GM18499 (cell line): ENCODE measurements at regions not wholly inside any gene's neighbourhood (a gene's known extent, or its start where the extent isn't known, plus 50 kb on each side); places are given as distances from the start of the nearest gene placed in this dataset.

Experiments used
- ATAC-seq: cut with Tn5 transposase; IDR thresholded peaks from one replicate; pipeline ENCODE4 v1.9.1; 2021; ENCODE audit warnings: moderate number of reproducible peaks; ENCODE audit not compliant: insufficient read depth, unreplicated experiment

DNA sequence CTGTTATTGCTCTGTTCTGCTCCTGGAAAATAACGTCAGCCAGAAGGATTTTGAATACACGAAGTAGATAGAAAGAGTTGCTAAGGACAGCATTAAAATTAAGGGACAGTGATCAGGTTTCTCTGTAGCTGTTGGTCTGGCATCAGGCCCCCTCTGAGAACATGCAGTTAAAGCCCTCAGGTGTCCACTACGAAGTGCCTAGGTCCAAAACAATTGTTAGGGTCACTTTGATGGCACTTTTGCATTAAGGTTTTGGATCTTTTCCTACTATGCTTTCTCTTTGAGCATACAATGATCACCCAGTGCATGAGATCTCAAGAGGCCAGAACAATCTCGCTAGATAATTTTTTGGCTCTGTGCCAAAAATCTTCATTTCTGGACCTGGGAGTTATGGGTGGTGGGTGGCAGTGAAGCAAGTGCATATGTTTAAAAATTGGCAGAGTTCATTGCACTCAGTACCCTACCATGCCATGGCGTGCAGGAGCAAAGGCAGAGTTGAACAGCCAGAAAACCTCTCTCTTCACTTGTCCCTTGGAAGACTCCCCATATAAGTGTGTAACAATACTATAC lies 797.6 kb downstream of the ROBO2 start:
- no peak for ATAC-seq

- no peak for ATAC-seq
Observed at GRCh38 chr3:77859156-77859555, 819.3 kb downstream of the ROBO2 start.

- ATAC-seq: no peak
Observed at GRCh38 chr3:77868725-77869124, 828.8 kb downstream of the ROBO2 start.

- no peak for ATAC-seq
Observed at GRCh38 chr3:77869423-77869822, 829.5 kb downstream of the ROBO2 start.

GRCh38 chr3:77871436-77871835 lies 831.5 kb downstream of the ROBO2 start:
- no peak for ATAC-seq

DNA sequence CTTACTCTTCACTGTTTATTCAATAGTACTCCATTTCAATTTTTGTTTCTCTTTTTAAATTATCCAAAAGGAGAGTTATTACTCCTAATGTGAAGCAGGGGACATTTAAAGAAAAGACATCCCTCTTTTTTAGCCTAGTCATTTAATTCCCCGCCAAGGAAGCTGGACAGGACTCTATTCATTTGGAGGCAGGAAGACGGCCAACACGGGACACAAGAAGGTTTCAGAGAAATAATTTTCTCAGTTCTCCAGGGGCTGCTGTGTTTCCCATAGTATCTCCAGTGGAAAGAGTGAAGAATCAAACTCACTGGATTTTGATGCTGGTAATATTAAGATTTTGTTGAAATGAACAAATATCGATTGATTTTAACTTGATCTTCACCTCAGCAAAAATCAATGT lies 833.7 kb downstream of the ROBO2 start:
- no peak for ATAC-seq

DNA sequence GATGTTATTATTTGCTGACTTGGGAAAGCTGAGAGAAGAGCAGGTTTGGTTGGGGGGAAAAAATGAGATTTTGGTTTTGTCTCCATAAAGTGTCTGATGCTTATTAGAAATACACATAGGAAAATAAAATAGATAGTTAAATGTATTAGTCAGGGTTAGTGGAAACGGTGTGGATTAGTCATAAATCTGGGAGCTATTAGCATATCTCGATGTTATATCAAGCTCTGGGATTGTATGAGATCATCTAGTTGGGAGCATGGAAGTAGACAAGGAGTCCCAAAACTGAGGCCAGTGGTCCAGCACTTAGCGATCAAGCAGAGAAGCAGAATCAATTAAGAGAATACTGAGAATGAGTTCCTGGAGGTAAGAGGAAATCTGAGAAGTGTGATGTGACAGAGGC lies 845.5 kb downstream of the ROBO2 start:
- ATAC-seq: no peak

- ATAC-seq: no peak
Observed at GRCh38 chr3:77887611-77888010, 847.7 kb downstream of the ROBO2 start.

DNA sequence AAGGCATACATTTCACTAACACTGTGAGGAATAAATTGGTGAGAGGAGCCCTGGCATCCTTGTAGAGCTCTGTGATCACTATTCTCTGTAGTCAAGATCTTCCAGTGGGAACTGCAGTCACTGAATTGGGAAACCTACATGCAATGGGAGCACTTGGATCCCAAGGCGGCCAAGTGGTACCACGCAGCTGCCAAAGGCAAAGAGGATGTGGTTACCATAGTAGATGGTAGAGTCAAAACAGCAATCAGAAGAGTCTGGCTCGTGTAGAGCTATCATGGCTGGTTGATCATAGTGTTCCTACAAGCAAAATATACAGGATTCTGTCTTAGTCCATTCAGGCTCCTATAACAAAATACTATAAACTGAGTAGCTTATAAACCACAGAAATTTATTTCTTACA lies 849.7 kb downstream of the ROBO2 start:
- ATAC-seq: no peak

- no peak for ATAC-seq
Observed at GRCh38 chr3:77898621-77899020, 858.7 kb downstream of the ROBO2 start.

DNA sequence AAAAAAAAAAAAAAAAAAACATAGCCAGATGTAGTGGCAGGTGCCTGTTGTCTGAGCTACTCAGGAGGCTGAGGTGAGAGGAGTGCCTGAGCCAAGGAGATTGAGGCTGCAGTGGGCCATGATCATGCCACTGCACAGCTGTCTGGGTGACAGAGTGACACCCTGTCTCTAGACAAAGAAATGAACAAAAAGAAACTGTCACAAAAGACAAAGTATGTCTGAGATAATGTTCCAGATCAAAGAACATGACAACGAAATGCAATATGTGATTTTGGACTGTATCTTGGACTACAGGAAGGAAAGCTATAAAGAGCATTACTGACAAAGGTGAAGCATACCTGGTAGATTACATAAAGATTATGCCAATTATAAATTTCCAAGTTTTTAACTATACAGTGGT lies 862.8 kb downstream of the ROBO2 start:
- ATAC-seq: no peak

- ATAC-seq: no peak
Observed at GRCh38 chr3:77906102-77906709, 866.3 kb downstream of the ROBO2 start.

DNA sequence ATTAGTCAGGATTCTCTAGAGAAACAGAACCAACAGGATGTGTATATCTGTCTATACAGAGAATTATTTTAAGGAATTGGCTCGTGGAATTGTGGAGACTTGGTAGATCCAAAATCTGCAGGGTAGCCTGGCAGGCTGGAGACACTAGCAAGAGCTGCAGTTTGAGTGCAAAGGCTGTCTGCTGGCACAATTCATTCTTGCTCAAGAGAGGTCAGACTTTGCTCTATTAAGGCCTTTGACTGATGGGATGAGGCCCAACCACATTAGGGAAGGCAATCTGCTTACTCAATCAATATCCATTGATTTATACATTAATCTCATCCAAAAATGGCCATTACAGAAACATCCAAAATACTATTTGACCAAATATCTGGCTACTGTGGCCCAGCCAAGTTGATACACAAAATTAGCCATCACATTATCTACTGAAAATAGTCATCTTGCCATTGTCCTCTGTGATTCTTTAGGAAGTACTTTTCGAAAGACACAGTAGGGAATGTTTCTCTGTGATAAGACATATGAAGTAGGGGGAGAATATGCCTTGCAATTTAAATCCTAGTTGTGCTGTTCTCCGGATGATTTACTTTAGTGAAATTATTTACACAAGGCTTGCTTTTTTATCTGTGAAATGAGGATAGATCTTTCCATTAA lies 873.8 kb downstream of the ROBO2 start:
- ATAC-seq: no peak

GRCh38 chr3:77915336-77915735 lies 875.4 kb downstream of the ROBO2 start:
- ATAC-seq: no peak

DNA sequence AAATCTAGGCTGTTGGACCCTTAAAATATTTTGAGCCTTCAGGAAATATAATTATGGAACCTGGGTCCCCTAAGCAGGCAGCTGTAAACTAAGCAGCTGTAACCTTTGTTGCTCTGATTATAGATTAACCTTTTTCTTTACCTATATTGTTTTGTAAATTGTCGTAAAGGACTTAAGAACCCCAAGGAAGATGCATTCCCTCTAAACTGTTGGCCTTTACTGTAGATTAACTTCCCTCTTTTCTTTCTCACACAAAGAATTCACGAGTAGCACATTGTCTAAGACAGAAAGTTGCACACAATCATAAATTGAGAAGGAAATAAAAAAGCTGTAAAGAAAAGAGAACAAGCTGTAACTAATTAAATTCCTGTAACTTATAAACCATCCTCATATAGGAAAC lies 877.3 kb downstream of the ROBO2 start:
- no peak for ATAC-seq

- no peak for ATAC-seq
Observed at GRCh38 chr3:77919244-77919643, 879.3 kb downstream of the ROBO2 start.

GRCh38 chr3:77931255-77932009 lies 891.5 kb downstream of the ROBO2 start:
- ATAC-seq: no peak

- ATAC-seq: no peak
Observed at GRCh38 chr3:77932926-77933325, 893.0 kb downstream of the ROBO2 start.

DNA sequence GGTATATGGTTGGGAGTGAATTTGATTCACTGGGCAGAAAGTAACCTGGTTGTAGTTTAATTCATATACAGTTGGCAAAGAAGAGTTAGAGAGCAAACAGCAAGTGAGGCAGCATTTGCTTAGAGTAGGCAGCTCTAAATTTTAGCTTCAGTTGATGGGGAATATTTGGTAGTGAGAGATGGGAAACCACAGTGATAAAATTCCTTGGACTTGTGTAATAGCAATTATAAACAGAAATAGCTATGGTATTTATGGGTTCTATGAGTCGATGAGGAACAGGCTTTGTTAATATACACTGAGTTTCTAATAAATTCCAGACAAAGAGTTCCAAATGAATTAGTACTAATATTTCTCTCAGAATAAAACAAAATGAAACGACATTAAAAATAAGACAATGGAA lies 894.0 kb downstream of the ROBO2 start:
- ATAC-seq: no peak

- ATAC-seq: no peak
Observed at GRCh38 chr3:77935418-77935817, 895.5 kb downstream of the ROBO2 start.

GRCh38 chr3:77939726-77940125 lies 899.8 kb downstream of the ROBO2 start:
- no peak for ATAC-seq
